NCI-H1417 treated with DMSO at 0.1 percent for 48 hours (cell line): ENCODE measurements at regions not wholly inside any gene's neighbourhood (a gene's known extent, or its start where the extent isn't known, plus 50 kb on each side); places are given as distances from the start of the nearest gene placed in this dataset.
"Not testable (repeated sequence)": the region's sequence is repeated elsewhere in the genome, so short reads cannot be mapped to it uniquely, and the experiment has no call there.

Experiments
- DNase-seq: peaks from one replicate; lab custom pipeline; 2025; lab: John Stamatoyannopoulos, UW

- DNase-seq = no peak
These were observed 129.3 kb upstream of the KIF26B start for GRCh38 chr1:245025525-245025924.

GRCh38 chr1:245023222-245023621, 131.6 kb upstream of the KIF26B start:
- DNase-seq = no peak

GRCh38 chr1:245019910-245020486, 134.8 kb upstream of the KIF26B start:
- DNase-seq = no peak

GRCh38 chr1:245016700-245017099, 138.1 kb upstream of the KIF26B start:
- DNase-seq = peak; percentile 35

- DNase-seq = no peak
These were observed 139.8 kb upstream of the KIF26B start for GRCh38 chr1:245015031-245015430.

- DNase-seq = no peak
These were observed 140.3 kb upstream of the KIF26B start for GRCh38 chr1:245014247-245015029.

GRCh38 chr1:245010018-245010614, 144.7 kb upstream of the KIF26B start:
- no peak for DNase-seq

- no peak for DNase-seq
These were observed 144.4 kb upstream of the HNRNPU start for GRCh38 chr1:245008761-245009160.

- DNase-seq = no peak
These were observed 143.5 kb upstream of the HNRNPU start for GRCh38 chr1:245007852-245008251.

- no peak for DNase-seq
These were observed 138.9 kb upstream of the HNRNPU start for GRCh38 chr1:245003246-245003645.

- DNase-seq = no peak
These were observed 136.9 kb upstream of the HNRNPU start for GRCh38 chr1:245001252-245001651.

- no peak for DNase-seq
These were observed 136.5 kb upstream of the HNRNPU start for GRCh38 chr1:245000872-245001188.

GRCh38 chr1:244999644-245000043, 135.3 kb upstream of the HNRNPU start:
- not testable (repeated sequence) for DNase-seq

- no peak for DNase-seq
These were observed 134.5 kb upstream of the HNRNPU start for GRCh38 chr1:244998717-244999346.

- no peak for DNase-seq
These were observed 131.5 kb upstream of the HNRNPU start for GRCh38 chr1:244995602-244996400.

GRCh38 chr1:244992833-244993232, 128.5 kb upstream of the HNRNPU start:
- DNase-seq = no peak

- DNase-seq = no peak
These were observed 125.5 kb upstream of the HNRNPU start for GRCh38 chr1:244989813-244990212.

- no peak for DNase-seq
These were observed 124.2 kb upstream of the HNRNPU start for GRCh38 chr1:244988521-244988920.

- no peak for DNase-seq
These were observed 116.3 kb upstream of the HNRNPU start for GRCh38 chr1:244980605-244981004.

- no peak for DNase-seq
These were observed 110.2 kb upstream of the HNRNPU start for GRCh38 chr1:244974550-244974949.

GRCh38 chr1:244974106-244974505, 109.8 kb upstream of the HNRNPU start:
- no peak for DNase-seq

GRCh38 chr1:244971552-244972216, 107.3 kb upstream of the HNRNPU start:
- DNase-seq = no peak
